ENCODE measurements at regions not wholly inside any gene's neighbourhood (a gene's known extent, or its start where the extent isn't known, plus 50 kb on each side); places are given as distances from the start of the nearest gene placed in this dataset.

GRCh38 chr7:392822-393221, 102.9 kb downstream of the FOXL3 start:
- TF ChIP-seq CTCF (IDR thresholded peaks at IDR 0.05), result no peak
- TF ChIP-seq POLR2A (IDR thresholded peaks at IDR 0.05), result no peak

Data from adrenal gland (tissue), 5 donors.